NCI-H1694 treated with DMSO at 0.1 percent for 48 hours (cell line): ENCODE measurements at regions not wholly inside any gene's neighbourhood (a gene's known extent, or its start where the extent isn't known, plus 50 kb on each side); places are given as distances from the start of the nearest gene placed in this dataset.

Source experiments
- DNase-seq: peaks from one replicate; lab custom pipeline; 2025; lab: John Stamatoyannopoulos, UW

GRCh38 chr5:143586781-143587362, 183.4 kb upstream of the NR3C1 start:
- no peak for DNase-seq

GRCh38 chr5:143585970-143586369, 182.5 kb upstream of the NR3C1 start:
- no peak for DNase-seq

GRCh38 chr5:143583409-143583808, 179.9 kb upstream of the NR3C1 start:
- no peak for DNase-seq

GRCh38 chr5:143582869-143583268, 179.4 kb upstream of the NR3C1 start:
- no peak for DNase-seq

GRCh38 chr5:143582176-143582575, 178.7 kb upstream of the NR3C1 start:
- DNase-seq: no peak

- DNase-seq: no peak
Observed at GRCh38 chr5:143581649-143582048, 178.2 kb upstream of the NR3C1 start.

- no peak for DNase-seq
Observed at GRCh38 chr5:143581147-143581546, 177.7 kb upstream of the NR3C1 start.

- DNase-seq: no peak
Observed at GRCh38 chr5:143576711-143577484, 173.4 kb upstream of the NR3C1 start.

- DNase-seq: no peak
Observed at GRCh38 chr5:143575286-143575685, 171.8 kb upstream of the NR3C1 start.

- DNase-seq: no peak
Observed at GRCh38 chr5:143574236-143574635, 170.8 kb upstream of the NR3C1 start.

- no peak for DNase-seq
Observed at GRCh38 chr5:143573568-143574170, 170.2 kb upstream of the NR3C1 start.

- DNase-seq: no peak
Observed at GRCh38 chr5:143572671-143573070, 169.2 kb upstream of the NR3C1 start.

- DNase-seq: no peak
Observed at GRCh38 chr5:143571642-143572624, 168.4 kb upstream of the NR3C1 start.

GRCh38 chr5:143570989-143571388, 167.5 kb upstream of the NR3C1 start:
- no peak for DNase-seq

GRCh38 chr5:143569722-143570567, 166.5 kb upstream of the NR3C1 start:
- DNase-seq: no peak

- DNase-seq: no peak
Observed at GRCh38 chr5:143569213-143569701, 165.8 kb upstream of the NR3C1 start.

GRCh38 chr5:143567583-143568504, 164.4 kb upstream of the NR3C1 start:
- no peak for DNase-seq

- no peak for DNase-seq
Observed at GRCh38 chr5:143566139-143566538, 162.7 kb upstream of the NR3C1 start.

GRCh38 chr5:143564417-143564816, 160.9 kb upstream of the NR3C1 start:
- DNase-seq: no peak

- DNase-seq: no peak
Observed at GRCh38 chr5:143562935-143563334, 159.4 kb upstream of the NR3C1 start.
